HEK293 (cell line): ENCODE measurements at regions not wholly inside any gene's neighbourhood (a gene's known extent, or its start where the extent isn't known, plus 50 kb on each side); places are given as distances from the start of the nearest gene placed in this dataset.

ENCODE experiments used
- CTCF ChIP-seq: fragments of 450-650 bp; formaldehyde crosslinking; IDR thresholded peaks from 2 replicates; pipeline ENCODE4 v1.5.1; 2016; ENCODE audit warnings: missing biosample characterization, missing genetic modification characterization
- TSHZ1 ChIP-seq: fragments of 450-650 bp; formaldehyde crosslinking; IDR thresholded peaks from 2 replicates; pipeline ENCODE4 v1.5.1; 2016; ENCODE audit warnings: missing biosample characterization, missing genetic modification characterization, borderline replicate concordance
- ZBTB11 ChIP-seq: fragments of 450-650 bp; formaldehyde crosslinking; conservative IDR thresholded peaks from 2 replicates; pipeline ENCODE4 v1.5.1; 2016; ENCODE audit warnings: low read depth, missing biosample characterization, missing genetic modification characterization
- ZNF202 ChIP-seq: fragments of 450-650 bp; formaldehyde crosslinking; IDR thresholded peaks from 2 replicates; pipeline ENCODE4 v1.5.1; 2016; ENCODE audit warnings: missing biosample characterization, missing genetic modification characterization, borderline replicate concordance
- ZNF416 ChIP-seq: fragments of 450-650 bp; formaldehyde crosslinking; IDR thresholded peaks from 2 replicates; pipeline ENCODE4 v1.5.1; 2016; ENCODE audit warnings: missing biosample characterization, missing genetic modification characterization

- TF ChIP-seq CTCF (tag by site-specific recombination), result no peak
- TF ChIP-seq ZNF416 (tag by site-specific recombination), result no peak
- no peak for TF ChIP-seq ZNF202
- TF ChIP-seq TSHZ1 (tag by site-specific recombination), result no peak
- no peak for TF ChIP-seq ZBTB11 (tag by site-specific recombination)
Observed at GRCh38 chr1:22362626-22363402, 88.8 kb upstream of the ZBTB40 start.
